Hematopoietic multipotent progenitor cell (in vitro differentiated cells): ENCODE measurements at regions not wholly inside any gene's neighbourhood (a gene's known extent, or its start where the extent isn't known, plus 50 kb on each side); places are given as distances from the start of the nearest gene placed in this dataset.

Experiments
- DNase-seq, 3 donors: peaks; one replicate each; pipeline ENCODE4 v3.0.0-alpha.2; 2011 to 2015; ENCODE audit warnings: low read depth in 2 of 3, low spot score in 2 of 3

DNA sequence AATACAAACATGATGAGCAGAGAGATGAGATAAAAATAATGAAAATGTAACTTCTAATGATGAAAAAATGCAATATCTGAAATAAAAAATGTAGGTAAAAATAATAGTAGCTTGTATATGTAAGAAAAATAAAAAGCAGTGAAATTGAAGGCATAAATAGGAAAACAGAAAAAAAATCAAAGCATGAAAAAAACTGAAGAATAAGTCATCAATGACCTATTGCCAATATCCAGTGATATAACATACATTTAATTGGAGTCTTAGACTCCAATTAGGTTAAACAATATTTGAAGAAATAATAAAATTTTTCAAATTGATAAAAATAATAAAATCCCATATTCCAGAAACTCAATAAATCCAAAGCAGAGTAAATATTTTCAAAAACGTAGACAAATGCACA, 114.0 kb upstream of the HDGFL1 start:
- DNase-seq: no peak

DNA sequence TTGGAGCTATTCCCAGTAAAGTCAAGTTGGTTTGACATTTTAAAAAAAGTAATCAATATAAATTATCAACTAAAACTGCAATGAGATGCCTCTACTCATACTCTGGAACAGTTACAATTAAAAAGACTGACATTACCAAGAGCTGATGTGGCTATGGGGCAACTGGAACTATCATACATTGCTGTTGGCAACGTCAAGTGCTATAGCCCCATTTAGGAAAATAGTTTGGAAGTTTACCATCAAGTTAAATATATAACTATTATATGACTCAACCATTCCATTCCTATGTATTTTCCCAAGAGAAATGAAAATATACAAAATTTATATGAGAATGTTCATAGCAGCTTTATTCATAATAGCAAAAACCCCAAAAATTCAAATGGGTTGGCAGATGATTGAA, 111.4 kb upstream of the HDGFL1 start:
- no peak for DNase-seq

- no peak for DNase-seq
Measured at GRCh38 chr6:22466665-22467245, 102.6 kb upstream of the HDGFL1 start.

DNA sequence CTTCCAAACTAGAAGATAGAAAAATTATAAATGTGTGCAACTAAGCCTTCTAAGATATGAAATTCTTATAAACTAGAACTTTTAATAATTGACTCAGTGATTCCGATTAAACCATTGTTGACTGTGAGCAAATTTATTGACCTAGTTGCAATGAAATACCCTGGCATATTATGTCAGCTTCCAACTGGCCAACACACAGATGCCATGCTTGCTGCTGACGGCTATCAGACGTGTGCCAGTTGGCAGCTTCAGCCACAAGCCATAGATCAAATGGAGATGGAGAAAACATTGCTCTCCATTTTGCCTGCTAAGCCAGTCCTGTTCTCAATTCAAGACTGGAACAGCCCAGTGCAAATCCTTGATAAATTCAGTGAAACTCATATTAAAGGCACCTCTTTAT, 101.7 kb upstream of the HDGFL1 start:
- DNase-seq: no peak

DNA sequence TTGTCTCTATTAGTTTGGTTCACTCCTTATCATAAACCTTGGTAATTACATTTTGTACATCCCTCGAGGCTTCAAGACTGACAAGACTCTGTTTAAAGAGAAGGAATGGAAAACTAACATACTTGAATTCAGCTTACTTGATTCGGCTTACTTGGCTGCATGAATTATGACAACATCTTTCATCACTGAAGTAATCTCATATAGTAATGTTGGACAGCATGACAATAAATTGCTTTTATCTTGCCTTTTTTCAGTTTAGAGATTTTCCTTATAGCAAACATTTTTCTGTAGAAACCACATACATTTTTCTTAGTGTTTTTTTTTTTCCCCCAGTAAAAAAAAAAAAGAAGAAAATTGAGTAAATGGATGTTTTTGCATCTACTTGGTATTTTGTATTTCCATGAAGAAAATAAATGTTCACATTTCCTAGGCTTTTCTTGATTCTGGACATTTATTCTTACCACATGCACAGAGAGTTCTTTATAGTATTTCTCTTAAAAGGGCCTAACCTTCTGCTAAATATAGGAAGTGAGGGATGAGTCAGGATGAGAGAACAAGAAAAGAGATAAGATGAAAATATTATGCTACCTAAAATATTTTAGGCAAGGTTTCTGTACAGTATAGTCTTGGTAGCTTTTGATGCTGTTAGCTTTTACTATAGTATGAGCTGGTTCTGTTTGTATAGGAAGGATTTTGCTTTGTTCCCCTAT, 101.0 kb upstream of the HDGFL1 start:
- DNase-seq: no peak

DNA sequence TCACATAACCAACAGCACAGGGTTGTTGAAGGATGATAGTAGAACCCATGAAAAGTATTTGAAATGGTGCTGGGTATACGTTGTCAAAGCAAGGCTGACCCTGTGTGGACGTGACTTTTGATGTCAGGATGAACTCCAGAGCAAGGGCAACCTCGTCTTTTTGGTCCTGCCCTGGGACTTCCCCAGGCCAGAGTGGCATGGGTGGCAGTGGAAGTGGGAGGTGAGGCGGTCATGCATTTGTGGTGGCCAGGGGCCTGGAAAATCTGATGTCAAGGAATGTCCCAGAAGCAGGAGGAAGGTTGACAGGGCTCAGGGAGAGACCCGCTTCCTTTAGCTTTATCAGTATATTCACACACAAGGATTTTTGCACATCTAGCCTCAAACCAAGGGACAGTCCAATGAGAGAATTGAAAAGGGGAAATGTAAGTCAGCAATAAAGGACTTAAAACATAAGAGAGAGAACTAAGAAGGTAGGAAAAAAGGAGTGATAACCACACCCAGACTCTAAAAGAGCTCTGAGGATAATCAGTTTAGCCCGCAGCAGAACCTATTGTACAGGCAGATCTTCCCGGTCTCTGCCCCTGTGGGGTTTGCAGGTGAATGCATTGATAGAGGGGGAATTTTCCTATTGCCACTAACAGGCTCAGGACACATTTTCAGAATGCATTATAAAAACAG, 98.8 kb upstream of the HDGFL1 start:
- DNase-seq: no peak

GRCh38 chr6:22471132-22471690, 98.2 kb upstream of the HDGFL1 start:
- peak in 1 of 3 donors; percentile 46 for DNase-seq

- no peak for DNase-seq
Measured at GRCh38 chr6:22471746-22472145, 97.6 kb upstream of the HDGFL1 start.

DNA sequence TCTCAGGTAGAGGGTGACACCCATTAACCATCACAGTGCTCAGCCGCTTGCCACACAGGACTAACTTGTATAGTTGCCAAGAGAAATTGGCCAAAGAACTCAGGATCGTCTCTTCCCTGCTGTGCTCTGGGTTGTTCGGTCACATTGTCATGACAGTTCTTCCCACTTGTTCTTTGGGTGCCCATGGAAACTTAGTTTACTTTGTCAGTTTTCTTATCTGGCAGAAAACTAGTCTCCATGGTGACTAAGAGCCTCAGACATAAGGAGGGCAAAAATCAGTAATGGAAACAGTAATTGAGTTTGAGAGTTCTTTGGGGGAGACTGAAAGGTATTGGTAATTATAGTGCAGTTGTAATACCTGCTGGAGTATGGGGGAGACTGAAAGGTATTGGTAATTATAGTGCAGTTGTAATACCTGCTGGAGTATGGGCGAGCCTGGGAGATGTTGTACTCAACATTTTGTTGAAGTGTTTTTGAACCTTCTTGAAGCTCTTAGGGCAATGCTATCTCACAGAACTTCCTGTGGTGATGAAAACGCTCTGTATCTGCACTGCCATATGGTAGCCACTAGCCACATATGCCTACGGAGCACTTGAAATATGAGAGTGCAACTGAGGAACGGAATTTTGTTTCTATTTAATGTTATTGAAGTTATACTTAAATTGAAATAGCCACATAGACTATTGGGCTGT, 95.2 kb upstream of the HDGFL1 start:
- DNase-seq: peak in 2 of 3 donors; percentile 53 to 88

- DNase-seq: no peak
Measured at GRCh38 chr6:22476811-22477390, 92.5 kb upstream of the HDGFL1 start.

DNA sequence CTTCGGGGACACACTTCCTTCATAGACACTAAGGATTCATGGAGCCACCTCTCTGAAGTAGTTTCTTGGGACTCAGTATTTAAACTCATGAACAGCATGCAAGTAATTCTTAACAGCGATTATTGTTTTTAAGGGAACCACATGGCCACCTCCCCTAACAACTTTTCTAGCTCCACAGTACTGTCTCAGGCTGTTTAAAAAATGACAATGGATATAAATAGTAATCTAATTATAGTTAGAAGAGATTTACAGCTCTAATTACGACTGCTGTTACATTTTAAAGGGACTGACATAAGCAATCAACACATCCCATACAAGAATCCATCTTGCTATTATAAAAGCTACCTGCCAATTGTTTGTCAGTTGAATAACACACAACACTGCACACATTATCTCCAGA, 72.1 kb upstream of the HDGFL1 start:
- no peak for DNase-seq

- no peak for DNase-seq
Measured at GRCh38 chr6:22499815-22500214, 69.6 kb upstream of the HDGFL1 start.

DNA sequence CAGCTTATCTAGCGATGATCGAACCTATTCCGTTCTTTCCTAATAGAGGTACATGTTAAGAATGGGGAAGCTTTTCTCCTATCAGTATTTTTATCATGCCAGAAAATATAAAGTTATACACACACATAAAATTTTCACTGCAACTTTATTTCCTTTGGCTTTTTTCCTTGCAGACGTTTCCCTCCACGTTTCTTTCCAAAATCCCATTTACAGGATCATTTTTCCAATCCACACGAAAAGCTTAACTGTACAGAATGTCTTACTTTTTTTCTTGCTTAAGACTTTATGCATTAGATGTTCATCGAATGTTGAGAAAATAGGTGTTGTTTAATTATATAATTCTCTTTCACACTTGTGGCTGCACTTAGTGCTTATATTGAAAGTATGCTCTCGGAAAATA, 62.9 kb upstream of the HDGFL1 start:
- DNase-seq: no peak

DNA sequence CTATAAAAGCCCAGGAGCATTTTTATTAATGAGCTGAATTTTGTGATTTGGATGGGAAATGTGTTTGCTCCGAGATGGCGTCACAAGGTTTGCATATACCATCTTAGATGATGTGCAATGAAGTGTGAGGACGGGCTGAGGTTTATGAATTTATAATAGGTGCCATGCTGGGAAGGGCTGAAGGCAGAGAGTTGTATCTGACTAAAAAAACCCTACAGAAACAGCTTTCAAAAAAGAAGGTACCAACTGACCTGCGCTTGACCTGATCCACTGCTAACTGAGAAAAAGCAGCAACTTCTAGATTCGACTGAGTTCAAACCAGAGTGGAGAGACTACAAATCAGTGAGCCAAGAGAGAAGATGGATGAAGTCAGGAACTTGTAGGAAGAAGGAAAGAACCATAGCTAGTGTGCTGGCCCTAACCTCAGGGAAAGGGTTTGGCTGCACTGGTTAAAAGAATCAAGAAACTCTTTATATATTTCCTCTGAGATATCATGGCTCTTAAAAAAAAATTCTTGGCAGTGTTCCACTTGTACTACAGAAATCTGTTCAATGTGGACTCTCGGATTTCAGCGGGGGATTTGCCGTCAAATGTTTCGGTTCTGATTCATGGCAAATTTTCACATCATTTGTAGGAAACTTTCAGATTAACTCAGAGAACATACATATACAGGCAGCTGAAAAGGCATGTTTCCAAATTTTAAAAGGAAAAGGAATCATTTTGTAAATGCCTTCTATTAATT, 56.5 kb upstream of the HDGFL1 start:
- no peak for DNase-seq

DNA sequence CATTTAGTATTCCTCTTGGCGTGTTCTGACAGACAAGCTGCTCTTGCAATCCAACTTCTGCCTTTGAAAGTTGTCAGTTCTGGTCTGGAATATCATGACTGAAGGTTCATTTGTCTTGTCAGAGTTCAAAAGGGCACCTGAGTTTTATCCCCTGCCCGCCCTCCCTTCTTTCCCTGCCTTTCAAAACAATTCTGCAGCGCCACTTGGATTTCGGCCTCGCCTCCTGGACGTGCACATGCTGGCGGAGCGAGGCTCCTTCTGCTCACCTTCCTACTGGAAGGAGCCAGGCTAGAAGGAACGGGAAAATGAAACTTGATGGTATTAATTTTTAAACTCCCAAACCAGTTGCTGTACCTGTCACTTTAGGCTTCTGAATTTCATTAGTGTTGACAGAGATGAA, 55.7 kb upstream of the HDGFL1 start:
- no peak for DNase-seq

DNA sequence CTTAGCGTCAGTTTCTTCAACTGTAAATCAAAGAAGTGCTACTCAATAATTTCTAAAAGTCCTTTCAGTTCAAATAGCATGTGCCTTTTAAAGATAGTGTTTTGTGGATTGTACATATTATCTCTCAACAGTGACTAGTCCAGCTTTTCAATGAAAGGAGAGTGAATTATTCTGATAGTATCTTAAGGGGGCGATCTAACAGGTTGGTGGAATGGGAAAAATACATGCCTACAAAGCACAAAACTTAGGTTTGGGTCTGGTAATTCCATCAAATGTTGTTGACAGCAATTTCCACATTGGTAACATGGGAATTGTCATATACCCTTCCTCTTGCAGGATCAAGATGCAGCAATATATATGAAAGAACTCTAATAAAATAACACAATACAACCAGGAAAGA, 50.1 kb upstream of the HDGFL1 start:
- DNase-seq: no peak
